NCI-H2107 (cell line): ENCODE measurements at regions not wholly inside any gene's neighbourhood (a gene's known extent, or its start where the extent isn't known, plus 50 kb on each side); places are given as distances from the start of the nearest gene placed in this dataset.

Experiments used
- DNase-seq: peaks from one replicate; lab custom pipeline; 2025; lab: John Stamatoyannopoulos, UW

GRCh38 chr6:20024978-20025377 lies 187.3 kb downstream of the MBOAT1 start:
- no peak for DNase-seq

- no peak for DNase-seq
These were observed 186.6 kb downstream of the MBOAT1 start for GRCh38 chr6:20025681-20026080.

GRCh38 chr6:20028143-20028542 lies 184.1 kb downstream of the MBOAT1 start:
- DNase-seq, result no peak

GRCh38 chr6:20028562-20028961 lies 183.7 kb downstream of the MBOAT1 start:
- no peak for DNase-seq

- DNase-seq, result no peak
These were observed 182.3 kb downstream of the MBOAT1 start for GRCh38 chr6:20029979-20030378.

- DNase-seq, result no peak
These were observed 180.9 kb downstream of the MBOAT1 start for GRCh38 chr6:20031342-20031741.

- no peak for DNase-seq
These were observed 178.4 kb downstream of the MBOAT1 start for GRCh38 chr6:20033697-20034407.

GRCh38 chr6:20034408-20034769 lies 177.9 kb downstream of the MBOAT1 start:
- no peak for DNase-seq

- DNase-seq, result no peak
These were observed 176.1 kb downstream of the MBOAT1 start for GRCh38 chr6:20036141-20036677.

- DNase-seq, result no peak
These were observed 173.7 kb downstream of the MBOAT1 start for GRCh38 chr6:20038410-20039204.

GRCh38 chr6:20044883-20045282 lies 167.4 kb downstream of the MBOAT1 start:
- DNase-seq, result no peak
